ENCODE measurements at regions not wholly inside any gene's neighbourhood (a gene's known extent, or its start where the extent isn't known, plus 50 kb on each side); places are given as distances from the start of the nearest gene placed in this dataset.
A peak's percentile ranks its signal among the peaks of the same experiment; 100 is the strongest.

- no peak for TF ChIP-seq CTCF (IDR thresholded peaks at IDR 0.05; ENCODE audit: borderline replicate concordance, insufficient read depth, low read depth, low read length)
- H3K4me3 ChIP-seq (ENCODE audit: low read depth, low read length) = no peak overlapping the region
Measured at GRCh38 chr2:106581755-106582147, 94.6 kb downstream of the CD8B2 start.

- TF ChIP-seq CTCF (IDR thresholded peaks at IDR 0.05; ENCODE audit: borderline replicate concordance, insufficient read depth, low read depth, low read length) = peak; percentile 91
- no peak overlapping the region for H3K4me3 ChIP-seq (ENCODE audit: low read depth, low read length)
Measured at GRCh38 chr2:106582148-106583143, 95.3 kb downstream of the CD8B2 start.

DNA sequence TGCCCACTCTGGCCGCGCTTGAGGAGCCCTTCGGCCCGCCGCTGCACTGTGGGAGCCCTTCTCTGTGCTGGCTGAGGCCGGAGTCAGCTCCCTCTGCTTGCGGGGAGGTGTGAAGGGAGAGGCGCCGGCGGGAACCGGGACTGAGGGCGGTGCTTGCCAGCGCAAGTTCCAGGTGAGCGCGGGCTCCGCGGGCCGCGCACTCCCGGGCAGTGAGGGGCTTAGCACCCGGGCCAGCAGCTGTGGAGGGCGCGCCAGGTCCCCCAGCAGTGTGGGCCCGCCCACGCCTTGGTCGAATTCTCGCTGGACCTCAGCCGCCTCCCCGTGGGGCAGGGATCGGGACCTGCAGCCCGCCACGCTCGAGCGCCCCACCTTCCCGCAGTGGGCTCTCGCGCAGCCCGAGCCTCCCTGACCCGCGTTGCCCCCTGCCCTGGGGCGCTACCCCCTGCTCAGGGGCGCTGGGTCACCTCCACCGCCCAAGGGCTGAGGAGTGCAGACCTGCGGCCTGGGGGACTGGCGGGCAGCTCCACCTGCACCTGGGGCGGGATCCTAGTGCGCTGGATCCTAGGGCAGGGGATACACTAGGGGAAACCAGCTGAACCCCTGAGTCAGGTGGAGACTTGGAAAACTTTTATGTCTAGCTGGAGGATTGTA lies 97.3 kb downstream of the CD8B2 start:
- TF ChIP-seq CTCF (IDR thresholded peaks at IDR 0.05; ENCODE audit: borderline replicate concordance, insufficient read depth, low read depth, low read length) = no peak

DNA sequence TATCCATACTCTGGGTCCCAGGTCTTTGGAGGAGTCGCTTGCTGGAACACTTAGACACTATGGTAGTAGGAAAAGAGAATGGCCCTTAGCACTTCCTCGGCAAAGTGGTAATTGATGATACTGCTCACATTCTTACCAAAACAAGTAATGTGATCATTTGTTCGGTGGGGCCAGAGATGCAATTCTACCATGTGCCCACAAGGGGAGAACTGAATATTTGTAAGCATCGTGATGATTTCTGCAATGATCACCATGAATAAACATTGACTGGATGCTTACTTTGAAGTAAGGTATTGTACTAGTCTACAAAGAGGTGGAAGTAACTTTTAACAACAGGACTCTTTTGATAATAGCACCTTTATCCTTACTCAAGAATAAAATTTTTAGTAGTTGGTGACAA lies 109.7 kb downstream of the CD8B2 start:
- peak; percentile 46; the same call in 1 of the 2 replicates for TF ChIP-seq CTCF (IDR thresholded peaks at IDR 0.05; ENCODE audit: borderline replicate concordance, insufficient read depth, low read depth, low read length)
- H3K4me3 ChIP-seq (ENCODE audit: low read depth, low read length) = no peak overlapping the region

More for the DNA sequence above, 97.3 kb downstream of the CD8B2 start:
- H3K4me3 ChIP-seq (ENCODE audit: low read depth, low read length) = no peak overlapping the region

DNA sequence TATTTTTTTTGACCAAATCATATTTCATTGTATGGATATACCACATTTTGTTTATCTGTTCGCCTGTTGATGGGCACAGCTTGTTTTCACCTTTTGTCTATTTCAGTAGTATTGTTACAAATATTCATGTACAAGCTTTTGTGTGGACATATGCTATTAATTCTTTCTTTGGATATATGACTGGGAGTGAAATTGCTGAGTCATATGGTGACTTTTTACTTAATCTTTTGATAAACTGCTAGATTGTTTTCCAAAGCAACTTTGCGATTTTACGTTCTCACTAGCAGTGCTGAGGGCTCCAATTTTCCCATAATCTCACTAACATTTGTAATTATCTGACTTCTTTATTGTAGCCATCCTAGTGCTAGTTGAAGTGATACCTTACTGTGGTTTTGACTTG lies 112.4 kb downstream of the CD8B2 start:
- no peak for TF ChIP-seq CTCF (IDR thresholded peaks at IDR 0.05; ENCODE audit: borderline replicate concordance, insufficient read depth, low read depth, low read length)
- no peak overlapping the region for H3K4me3 ChIP-seq (ENCODE audit: low read depth, low read length)

- H3K4me3 ChIP-seq (ENCODE audit: low read depth, low read length) = no peak overlapping the region
- no peak for TF ChIP-seq CTCF (IDR thresholded peaks at IDR 0.05; ENCODE audit: borderline replicate concordance, insufficient read depth, low read depth, low read length)
Measured at GRCh38 chr2:106602042-106602441, 114.9 kb downstream of the CD8B2 start.

All from GM12875 (cell line).